HCT116 (cell line): ENCODE measurements at regions not wholly inside any gene's neighbourhood (a gene's known extent, or its start where the extent isn't known, plus 50 kb on each side); places are given as distances from the start of the nearest gene placed in this dataset.

Source experiments
- ATF3 ChIP-seq: IDR thresholded peaks from 2 replicates; pipeline ENCODE4 v1.6.1; 2012
- CTCF ChIP-seq, 3 experiments: fragments of 200-600 bp in 1 of 3; sonication (generic) in 1 of 3; IDR thresholded peaks in 2 of 3; conservative IDR thresholded peaks in 1 of 3; 2 replicates each; pipeline ENCODE4 v1.5.1; 2012 to 2017; ENCODE audit warnings: low read depth in 2 of 3, low read length in 2 of 3, antibody characterized with exemption in 1 of 3, borderline replicate concordance in 1 of 3, control low read depth in 1 of 3, mild to moderate bottlenecking in 1 of 3, mixed read lengths in 1 of 3, mixed run types in 1 of 3, moderate library complexity in 1 of 3; ENCODE audit not compliant: insufficient read depth in 1 of 3
- EZH2 ChIP-seq: fragments of 200-600 bp; sonication (generic); IDR thresholded peaks from 2 replicates; pipeline ENCODE4 v1.6.1; 2017; ENCODE audit warnings: antibody characterized with exemption, mixed run types
- MAX ChIP-seq: IDR thresholded peaks from 2 replicates; pipeline ENCODE4 v1.6.1; 2012
- POLR2A ChIP-seq: IDR thresholded peaks from 2 replicates; pipeline ENCODE4 v1.7.0; 2011; ENCODE audit warnings: borderline replicate concordance; ENCODE audit not compliant: insufficient read depth, insufficient read length; ENCODE audit errors: extremely low read depth
- POLR2AphosphoS5 ChIP-seq: IDR thresholded peaks from 2 replicates; pipeline ENCODE4 v1.6.1; 2011; ENCODE audit warnings: mild to moderate bottlenecking, low read depth, low read length, moderate library complexity
- RAD21 ChIP-seq: IDR thresholded peaks from 2 replicates; pipeline ENCODE4 v1.6.1; 2012; ENCODE audit warnings: low read depth, mild to moderate bottlenecking
- REST ChIP-seq: IDR thresholded peaks from 2 replicates; pipeline ENCODE4 v1.6.1; 2012; ENCODE audit warnings: low read depth
- SIN3A ChIP-seq: IDR thresholded peaks from 2 replicates; pipeline ENCODE4 v1.6.1; 2012; ENCODE audit warnings: low read depth

GRCh38 chrX:4642114-4642513 lies 928.7 kb upstream of the PRKX start:
- TF ChIP-seq REST (no peak), RAD21 (no peak), CTCF (IDR thresholded peaks at IDR 0.05 in 2 of 3, conservative IDR thresholded peaks at IDR 0.05 in 1 of 3; ENCODE audit: borderline replicate concordance in 1 of 3, insufficient read depth in 1 of 3, low read depth in 2 of 3, low read length in 2 of 3) (no peak), POLR2AphosphoS5 (no peak), EZH2 (no peak), SIN3A (no peak), ATF3 (no peak), MAX (no peak), POLR2A (no peak)
